WERI-Rb-1 (cell line): ENCODE measurements at regions not wholly inside any gene's neighbourhood (a gene's known extent, or its start where the extent isn't known, plus 50 kb on each side); places are given as distances from the start of the nearest gene placed in this dataset.

ENCODE experiments used
- DNase-seq: peaks from one replicate; pipeline ENCODE4 v3.0.0-alpha.2; 2020
- H3K27ac ChIP-seq: fragments of 250-450 bp; sonication (Bioruptor Pico); 2 replicates; pipeline ENCODE4 v1.5.1; 2020; ENCODE audit warnings: mild to moderate bottlenecking, moderate library complexity
- H3K27me3 ChIP-seq: fragments of 250-450 bp; sonication (Bioruptor Pico); 2 replicates; pipeline ENCODE4 v1.5.1; 2021; ENCODE audit warnings: mild to moderate bottlenecking, low read depth, moderate library complexity; ENCODE audit not compliant: insufficient read depth, severe bottlenecking
- H3K36me3 ChIP-seq: fragments of 250-450 bp; sonication (Bioruptor Pico); 2 replicates; pipeline ENCODE4 v1.5.1; 2020; ENCODE audit warnings: mild to moderate bottlenecking, moderate library complexity
- H3K4me3 ChIP-seq: 2 replicates; pipeline ENCODE4 v1.5.1; 2011; ENCODE audit warnings: low read depth, mild to moderate bottlenecking, control low read depth, low read length
- H3K9me3 ChIP-seq: fragments of 250-450 bp; sonication (Bioruptor Pico); 2 replicates; pipeline ENCODE4 v1.5.1; 2021; ENCODE audit warnings: mild to moderate bottlenecking, moderate library complexity; ENCODE audit not compliant: severe bottlenecking
- CTCF ChIP-seq: IDR thresholded peaks from 2 replicates; pipeline ENCODE4 v1.5.1; 2011; ENCODE audit warnings: low read depth, mild to moderate bottlenecking, control low read depth, inconsistent platforms, low read length

- H3K36me3 ChIP-seq: no peaks in the 10 kb centered on the region
- TF ChIP-seq CTCF: no peak
- H3K4me3 ChIP-seq: no peak overlapping the region
- H3K9me3 ChIP-seq: peaks cover 6% of the 10 kb centered on the region
- H3K27me3 ChIP-seq: no peaks in the 10 kb centered on the region
- no peak for DNase-seq
- H3K27ac ChIP-seq: no peak overlapping the region
Measured at GRCh38 chr4:106671716-106672115, 303.1 kb upstream of the GIMD1 start.

GRCh38 chr4:106670976-106671375, 302.4 kb upstream of the GIMD1 start:
- no peak overlapping the region for H3K4me3 ChIP-seq
- no peak for TF ChIP-seq CTCF
- no peaks in the 10 kb centered on the region for H3K36me3 ChIP-seq
- H3K27ac ChIP-seq: no peak overlapping the region
- H3K9me3 ChIP-seq: peaks cover 6% of the 10 kb centered on the region
- no peaks in the 10 kb centered on the region for H3K27me3 ChIP-seq
- no peak for DNase-seq

- H3K27ac ChIP-seq: no peak overlapping the region
- no peaks in the 10 kb centered on the region for H3K9me3 ChIP-seq
- no peak overlapping the region for H3K4me3 ChIP-seq
- DNase-seq: no peak
- no peak for TF ChIP-seq CTCF
- no peaks in the 10 kb centered on the region for H3K36me3 ChIP-seq
- no peaks in the 10 kb centered on the region for H3K27me3 ChIP-seq
Measured at GRCh38 chr4:106659371-106659770, 290.8 kb upstream of the GIMD1 start.

- Histone ChIP-seq H3K27ac (no peak overlapping the region), H3K4me3 (no peak overlapping the region), H3K36me3 (no peaks in the 10 kb centered on the region), H3K9me3 (no peaks in the 10 kb centered on the region), H3K27me3 (no peaks in the 10 kb centered on the region)
- no peak for TF ChIP-seq CTCF
- DNase-seq: no peak
Measured at GRCh38 chr4:106652095-106652494, 283.5 kb upstream of the GIMD1 start.

- H3K4me3 ChIP-seq: no peak overlapping the region
- no peaks in the 10 kb centered on the region for H3K27me3 ChIP-seq
- H3K27ac ChIP-seq: no peak overlapping the region
- DNase-seq: no peak
- H3K36me3 ChIP-seq: no peaks in the 10 kb centered on the region
- no peaks in the 10 kb centered on the region for H3K9me3 ChIP-seq
- no peak for TF ChIP-seq CTCF
Measured at GRCh38 chr4:106650701-106651100, 282.1 kb upstream of the GIMD1 start.

- no peaks in the 10 kb centered on the region for H3K27me3 ChIP-seq
- H3K27ac ChIP-seq: no peak overlapping the region
- TF ChIP-seq CTCF: no peak
- no peaks in the 10 kb centered on the region for H3K9me3 ChIP-seq
- H3K4me3 ChIP-seq: no peak overlapping the region
- H3K36me3 ChIP-seq: no peaks in the 10 kb centered on the region
- no peak for DNase-seq
Measured at GRCh38 chr4:106647451-106647850, 278.9 kb upstream of the GIMD1 start.
